ENCODE measurements at regions not wholly inside any gene's neighbourhood (a gene's known extent, or its start where the extent isn't known, plus 50 kb on each side); places are given as distances from the start of the nearest gene placed in this dataset.

- H3K27me3 ChIP-seq (replicated peaks in 1 of 7), result no peaks in the 10 kb centered on the region
- peaks cover 0 to 18% (median 11%) of the 10 kb centered on the region in 8 donors for H3K9me3 ChIP-seq
- H3K4me3 ChIP-seq, result no peak overlapping the region
- 51 to 75% (median 55%) methylated on average over 3 of the region's 3 CpGs for WGBS, 5 donors
- intact Hi-C loops (cut with DNase I; ENCODE audit: low total_unique reads), result no loop called here
- no peak for DNase-seq
- no peaks in the 10 kb centered on the region for H3K36me3 ChIP-seq
- TF ChIP-seq, protein P1, sequence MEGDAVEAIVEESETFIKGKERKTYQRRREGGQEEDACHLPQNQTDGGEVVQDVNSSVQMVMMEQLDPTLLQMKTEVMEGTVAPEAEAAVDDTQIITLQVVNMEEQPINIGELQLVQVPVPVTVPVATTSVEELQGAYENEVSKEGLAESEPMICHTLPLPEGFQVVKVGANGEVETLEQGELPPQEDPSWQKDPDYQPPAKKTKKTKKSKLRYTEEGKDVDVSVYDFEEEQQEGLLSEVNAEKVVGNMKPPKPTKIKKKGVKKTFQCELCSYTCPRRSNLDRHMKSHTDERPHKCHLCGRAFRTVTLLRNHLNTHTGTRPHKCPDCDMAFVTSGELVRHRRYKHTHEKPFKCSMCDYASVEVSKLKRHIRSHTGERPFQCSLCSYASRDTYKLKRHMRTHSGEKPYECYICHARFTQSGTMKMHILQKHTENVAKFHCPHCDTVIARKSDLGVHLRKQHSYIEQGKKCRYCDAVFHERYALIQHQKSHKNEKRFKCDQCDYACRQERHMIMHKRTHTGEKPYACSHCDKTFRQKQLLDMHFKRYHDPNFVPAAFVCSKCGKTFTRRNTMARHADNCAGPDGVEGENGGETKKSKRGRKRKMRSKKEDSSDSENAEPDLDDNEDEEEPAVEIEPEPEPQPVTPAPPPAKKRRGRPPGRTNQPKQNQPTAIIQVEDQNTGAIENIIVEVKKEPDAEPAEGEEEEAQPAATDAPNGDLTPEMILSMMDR (IDR thresholded peaks at IDR 0.05 in 8 of 11, conservative IDR thresholded peaks at IDR 0.05 in 3 of 11), result no peak
- TF ChIP-seq POLR2A (IDR thresholded peaks at IDR 0.05) (no peak), POLR2AphosphoS5 (IDR thresholded peaks at IDR 0.05) (no peak)
- H3K4me1 ChIP-seq, result no peaks in the 10 kb centered on the region
- no peak overlapping the region for H3K27ac ChIP-seq
Measured at GRCh38 chr1:88237058-88237457, 447.0 kb upstream of the PKN2 start.

GRCh38 chr1:88239205-88239604, 444.9 kb upstream of the PKN2 start:
- no peaks in the 10 kb centered on the region for H3K4me1 ChIP-seq
- intact Hi-C loops (cut with DNase I; ENCODE audit: low total_unique reads), result no loop called here
- DNase-seq, result no peak

DNA sequence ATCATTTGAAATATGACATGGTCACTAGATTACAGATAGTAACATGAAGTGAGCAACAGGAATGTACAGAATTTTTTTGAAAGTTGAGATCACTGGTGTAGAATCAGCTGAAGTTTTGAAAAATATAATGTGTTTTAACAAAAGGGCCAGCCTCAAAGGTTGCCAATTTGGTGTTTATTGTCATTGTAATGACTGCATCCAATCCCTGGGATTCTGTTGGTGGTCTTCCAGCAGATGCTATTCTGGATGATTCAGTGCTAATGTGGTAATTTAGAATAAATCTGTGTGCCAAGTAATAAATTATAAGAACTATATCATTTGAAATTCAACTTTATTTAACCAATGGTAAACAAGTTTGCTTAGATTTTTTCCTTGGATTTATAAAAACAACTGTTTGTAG, 436.4 kb upstream of the PKN2 start:
- intact Hi-C loops (cut with DNase I; ENCODE audit: low total_unique reads), result no loop called here
- Histone ChIP-seq H3K27me3 (replicated peaks in 1 of 7) (no peaks in the 10 kb centered on the region), H3K36me3 (no peaks in the 10 kb centered on the region), H3K9me3 (peaks cover 0 to 23% (median 18%) of the 10 kb centered on the region in 8 donors), H3K4me3 (no peak overlapping the region), H3K27ac (no peak overlapping the region), H3K4me1 (no peaks in the 10 kb centered on the region)
- TF ChIP-seq, protein P1 (IDR thresholded peaks at IDR 0.05 in 8 of 11, conservative IDR thresholded peaks at IDR 0.05 in 3 of 11), result no peak
- TF ChIP-seq POLR2A (IDR thresholded peaks at IDR 0.05) (no peak), POLR2AphosphoS5 (IDR thresholded peaks at IDR 0.05) (no peak)
- DNase-seq, result no peak

More at GRCh38 chr1:88239205-88239604, 444.9 kb upstream of the PKN2 start:
- Histone ChIP-seq H3K36me3 (no peaks in the 10 kb centered on the region), H3K27me3 (replicated peaks in 1 of 7) (no peaks in the 10 kb centered on the region), H3K27ac (no peak overlapping the region), H3K4me3 (no peak overlapping the region), H3K9me3 (peaks cover 0 to 32% (median 26%) of the 10 kb centered on the region in 8 donors)
- 74 to 89% (median 87%) methylated on average over 1 of the region's 1 CpG for WGBS, 5 donors
- no peak for TF ChIP-seq POLR2A (IDR thresholded peaks at IDR 0.05)
- no peak for TF ChIP-seq POLR2AphosphoS5 (IDR thresholded peaks at IDR 0.05)
- TF ChIP-seq, protein P1 (IDR thresholded peaks at IDR 0.05 in 8 of 11, conservative IDR thresholded peaks at IDR 0.05 in 3 of 11), result no peak

DNA sequence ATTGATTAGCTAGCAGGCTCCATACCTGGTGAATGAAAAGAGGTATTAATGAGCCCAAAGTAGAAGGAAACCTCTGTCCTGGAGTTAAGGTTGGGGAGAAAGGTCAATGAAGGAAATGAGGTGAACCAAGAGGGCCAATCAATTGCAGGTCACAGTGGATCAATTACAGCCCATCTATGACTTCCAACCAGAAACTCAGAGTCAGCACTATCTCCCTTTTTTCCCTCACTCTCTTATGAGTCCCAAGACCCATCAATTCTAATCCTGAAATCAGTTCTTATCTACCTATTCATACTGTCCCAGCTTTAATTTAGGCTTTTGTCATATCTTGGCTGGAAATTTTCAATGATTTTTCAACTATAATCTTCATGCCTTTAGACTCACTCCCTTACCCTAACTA, 433.2 kb upstream of the PKN2 start:
- intact Hi-C loops (cut with DNase I; ENCODE audit: low total_unique reads), result no loop called here
- H3K36me3 ChIP-seq, result no peaks in the 10 kb centered on the region
- no peak for DNase-seq
- no peak overlapping the region for H3K27ac ChIP-seq
- no peaks in the 10 kb centered on the region for H3K27me3 ChIP-seq (replicated peaks in 1 of 7)
- TF ChIP-seq, protein P1 (IDR thresholded peaks at IDR 0.05 in 8 of 11, conservative IDR thresholded peaks at IDR 0.05 in 3 of 11), result no peak
- no peak for TF ChIP-seq POLR2A (IDR thresholded peaks at IDR 0.05)
- no peaks in the 10 kb centered on the region for H3K9me3 ChIP-seq
- no peaks in the 10 kb centered on the region for H3K4me1 ChIP-seq
- H3K4me3 ChIP-seq, result no peak overlapping the region
